K562 (cell line): ENCODE measurements at regions not wholly inside any gene's neighbourhood (a gene's known extent, or its start where the extent isn't known, plus 50 kb on each side); places are given as distances from the start of the nearest gene placed in this dataset.
A peak's percentile ranks its signal among the peaks of the same experiment; 100 is the strongest.

Source experiments
- ARID1B ChIP-seq: fragments of 450-650 bp; IDR thresholded peaks from 2 replicates; pipeline ENCODE4 v1.6.1; 2016; ENCODE audit warnings: antibody characterized with exemption, mild to moderate bottlenecking, inconsistent platforms
- DEAF1 ChIP-seq: fragments of 450-650 bp; formaldehyde crosslinking; IDR thresholded peaks from 2 replicates; pipeline ENCODE4 v1.4.0; 2020; ENCODE audit warnings: mild to moderate bottlenecking, moderate library complexity
- E2F3 ChIP-seq: fragments of 250-450 bp; sonication (Bioruptor Pico); IDR thresholded peaks from 2 replicates; pipeline ENCODE4 v1.4.0; 2020; ENCODE audit warnings: mild to moderate bottlenecking
- E4F1 ChIP-seq: fragments of 250-450 bp; sonication (Bioruptor Pico); IDR thresholded peaks from 2 replicates; pipeline ENCODE4 v1.5.0; 2021; ENCODE audit warnings: mild to moderate bottlenecking, borderline replicate concordance
- HINFP ChIP-seq: fragments of 450-650 bp; conservative IDR thresholded peaks from 2 replicates; pipeline ENCODE4 v1.6.1; 2016; ENCODE audit warnings: missing genetic modification characterization, low read depth, mild to moderate bottlenecking, control low read depth, missing compliant biosample characterization
- SP2 ChIP-seq: IDR thresholded peaks from 2 replicates; pipeline ENCODE4 v1.6.1; 2011; ENCODE audit warnings: mild to moderate bottlenecking, low read depth, low read length, moderate library complexity; ENCODE audit not compliant: poor library complexity, severe bottlenecking; ENCODE audit errors: extremely low read depth
- TGIF2 ChIP-seq: sonication (generic); formaldehyde crosslinking; IDR thresholded peaks from 2 replicates; pipeline ENCODE4 v1.8.1; 2022; ENCODE audit warnings: mild to moderate bottlenecking, missing genetic modification reagents, moderate library complexity
- ZNF407 ChIP-seq: fragments of 450-650 bp; IDR thresholded peaks from 2 replicates; pipeline ENCODE4 v1.6.1; 2016; ENCODE audit warnings: low read depth
- ZNF639 ChIP-seq, 2 experiments: fragments of 200-800 bp in 1 of 2; sonication (Bioruptor generic) in 1 of 2; sonication (generic) in 1 of 2; formaldehyde crosslinking in 1 of 2; IDR thresholded peaks in 1 of 2; conservative IDR thresholded peaks in 1 of 2; 2 replicates each; pipeline versions ENCODE4 v1.5.0 to v1.6.1; 2016 to 2020; ENCODE audit warnings: missing compliant biosample characterization in 1 of 2, missing genetic modification characterization in 1 of 2, missing genetic modification reagents in 1 of 2
- ZNF699 ChIP-seq: fragments of 250-450 bp; sonication (Bioruptor Pico); IDR thresholded peaks from 2 replicates; pipeline ENCODE4 v1.8.0; 2021; ENCODE audit warnings: mild to moderate bottlenecking, moderate library complexity; ENCODE audit not compliant: insufficient replicate concordance

GRCh38 chr13:50611117-50611781, 232.2 kb downstream of the DLEU7 start (continued):
- TF ChIP-seq ZNF407 (no peak), E4F1 (CRISPR knock-in tag) (no peak), ARID1B (0 out of 2 replicates have a peak, but pooled peaks have one; percentile 12), E2F3 (CRISPR knock-in tag) (no peak), ZNF699 (CRISPR knock-in tag) (no peak), DEAF1 (CRISPR knock-in tag) (no peak), TGIF2 (no peak), HINFP (tag) (no peak), ZNF639 (CRISPR knock-in tag; conservative IDR thresholded peaks at IDR 0.05 in 1 of 2, IDR thresholded peaks at IDR 0.05 in 1 of 2) (0 out of 4 replicates have a peak, but pooled peaks of 1 of the 2 experiments have one; percentile 14), SP2 (no peak)
